Central memory CD4-positive, alpha-beta T cell (primary cell): ENCODE measurements at regions not wholly inside any gene's neighbourhood (a gene's known extent, or its start where the extent isn't known, plus 50 kb on each side); places are given as distances from the start of the nearest gene placed in this dataset.

Experiments used
- DNase-seq: peaks from one replicate; pipeline ENCODE4 v3.0.0; 2022

DNA sequence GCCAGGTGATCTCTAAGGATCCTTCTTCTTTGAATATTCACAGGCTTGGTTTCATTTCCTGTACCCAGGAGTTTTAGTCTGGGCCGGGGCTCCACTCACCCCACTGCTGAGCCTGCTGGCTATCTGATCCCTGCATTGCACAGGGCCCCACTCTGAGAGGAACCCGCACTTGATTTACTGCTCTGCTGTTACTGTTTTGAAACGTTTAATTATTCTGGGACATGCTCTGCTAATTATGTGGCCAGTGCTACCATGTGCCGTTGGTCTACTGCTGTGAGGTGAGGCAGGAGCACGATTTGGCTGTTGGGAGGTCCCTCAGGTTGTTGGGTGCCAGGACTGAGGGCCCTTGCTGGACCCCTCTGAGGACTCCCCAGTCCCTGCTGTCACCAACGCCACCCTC is 108.7 kb upstream of the SIRPA start:
- no peak for DNase-seq

DNA sequence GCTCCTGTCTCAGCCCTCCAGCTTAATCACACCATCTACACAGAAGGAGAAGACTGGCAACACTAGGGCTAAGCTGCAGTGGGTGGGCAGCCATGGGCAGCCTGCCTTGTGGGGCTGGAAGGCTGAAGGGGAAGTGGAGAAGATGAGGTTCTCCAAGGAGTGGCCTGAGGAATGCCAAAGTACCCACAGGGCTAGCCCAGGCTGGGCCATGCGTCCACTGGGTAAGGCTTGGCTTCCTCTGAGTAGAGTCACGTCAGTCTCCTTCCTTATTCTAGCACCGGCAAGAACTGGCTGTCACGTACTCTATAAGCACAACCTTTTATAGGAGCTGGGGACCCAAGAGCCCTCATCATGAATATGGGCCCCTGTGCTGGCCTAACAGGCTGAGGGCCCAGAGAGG is 110.6 kb upstream of the SIRPA start:
- no peak for DNase-seq

DNA sequence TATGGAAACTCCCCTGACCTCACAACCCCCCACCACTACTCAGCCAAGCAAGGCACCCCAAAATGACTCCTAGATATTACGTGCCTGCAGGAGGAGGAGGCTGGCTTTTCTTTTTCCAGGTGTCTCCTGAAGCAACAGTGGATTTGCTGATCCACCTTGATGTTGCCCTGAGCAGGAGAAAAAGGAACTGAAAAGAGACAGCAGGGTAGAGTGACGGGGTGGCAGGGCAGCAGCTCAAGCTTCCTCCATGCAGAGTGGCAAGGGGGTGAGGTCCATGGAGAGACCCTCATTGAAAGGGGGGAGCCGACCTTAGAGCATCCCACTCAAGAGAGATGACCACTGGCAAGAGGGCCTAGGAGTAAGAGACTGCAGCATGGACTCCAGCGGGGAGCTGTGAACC is 112.0 kb upstream of the SIRPA start:
- no peak for DNase-seq

GRCh38 chr20:1782181-1782580 is 113.0 kb upstream of the SIRPA start:
- DNase-seq, result no peak

GRCh38 chr20:1779567-1779966 is 115.6 kb upstream of the SIRPA start:
- DNase-seq, result no peak

DNA sequence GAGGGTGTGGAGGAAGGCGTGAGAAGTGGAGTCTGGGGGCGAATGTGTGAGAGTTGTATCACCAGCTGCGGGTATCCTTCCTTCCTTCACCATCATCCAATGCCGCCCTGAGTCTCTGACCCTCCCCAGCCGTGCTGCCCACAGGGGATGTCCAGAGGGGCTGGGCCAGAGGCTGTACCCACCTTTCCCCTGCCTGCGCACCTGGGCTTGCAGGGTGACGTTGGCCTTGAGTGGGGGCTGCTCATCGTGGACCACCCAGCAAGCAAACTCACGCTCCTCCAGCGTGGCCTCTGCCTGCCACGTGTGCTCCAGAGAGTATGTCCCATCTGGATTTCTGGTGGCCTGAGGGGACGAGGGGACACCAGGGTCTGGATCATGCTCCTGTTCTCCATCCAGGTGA is 116.9 kb upstream of the SIRPA start:
- DNase-seq, result no peak

DNA sequence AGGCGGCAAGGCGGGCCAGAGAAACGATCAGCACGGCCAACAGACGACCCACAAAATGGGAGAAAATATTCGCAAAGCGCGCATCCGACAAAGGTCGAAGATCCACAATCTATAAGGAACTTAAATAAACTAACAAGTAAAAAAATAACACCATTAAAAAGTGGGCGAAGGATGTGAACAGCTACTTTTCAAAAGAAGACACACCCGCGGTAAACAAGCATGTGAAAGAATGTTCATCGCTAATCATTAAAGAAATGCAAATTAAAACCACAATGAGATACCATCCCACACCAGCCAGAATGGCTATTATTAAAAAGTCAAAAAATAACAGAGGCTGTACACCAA is 117.8 kb upstream of the SIRPA start:
- no peak for DNase-seq

- DNase-seq, result peak; percentile 69
Measured at GRCh38 chr20:1776681-1777475, 118.3 kb upstream of the SIRPA start.

DNA sequence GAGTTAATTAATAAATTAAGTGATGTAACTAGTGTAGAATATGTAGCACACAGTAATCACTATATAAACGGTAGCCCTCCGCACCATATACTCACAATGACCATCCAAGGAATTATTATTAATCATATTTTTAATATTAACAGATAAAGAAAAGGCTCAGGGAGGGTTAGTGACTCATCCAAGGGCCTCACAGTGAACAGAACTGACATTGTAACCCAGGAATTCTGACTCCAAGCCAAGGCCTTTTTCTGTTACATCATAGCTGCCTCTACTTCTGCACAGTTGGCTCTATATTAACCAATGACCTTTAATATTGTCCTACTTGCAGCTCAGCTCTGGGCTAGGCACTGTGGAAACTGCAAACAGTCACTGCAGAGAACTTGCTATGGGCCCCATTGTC is 117.5 kb upstream of the SIRPG start:
- no peak for DNase-seq

DNA sequence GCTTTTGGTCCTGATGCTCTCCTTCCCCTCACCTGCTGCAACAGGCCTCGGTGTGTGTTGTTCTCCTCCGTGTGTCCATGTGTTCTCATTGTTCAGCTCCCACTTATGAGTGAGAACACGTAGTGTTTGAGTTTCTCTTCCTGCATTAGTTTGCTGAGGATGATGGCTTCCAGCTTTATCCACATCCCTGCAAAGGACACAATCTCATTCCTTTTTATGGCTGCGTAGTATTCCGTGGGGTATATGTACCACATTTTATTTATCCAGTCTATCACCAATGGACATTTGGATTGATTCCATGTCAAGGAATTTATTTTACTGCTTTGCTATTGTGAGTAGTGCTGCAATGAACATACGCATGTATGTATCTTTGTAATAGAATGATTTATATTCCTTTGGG is 116.9 kb upstream of the SIRPG start:
- DNase-seq, result no peak

GRCh38 chr20:1773816-1774215 is 116.2 kb upstream of the SIRPG start:
- DNase-seq, result no peak

DNA sequence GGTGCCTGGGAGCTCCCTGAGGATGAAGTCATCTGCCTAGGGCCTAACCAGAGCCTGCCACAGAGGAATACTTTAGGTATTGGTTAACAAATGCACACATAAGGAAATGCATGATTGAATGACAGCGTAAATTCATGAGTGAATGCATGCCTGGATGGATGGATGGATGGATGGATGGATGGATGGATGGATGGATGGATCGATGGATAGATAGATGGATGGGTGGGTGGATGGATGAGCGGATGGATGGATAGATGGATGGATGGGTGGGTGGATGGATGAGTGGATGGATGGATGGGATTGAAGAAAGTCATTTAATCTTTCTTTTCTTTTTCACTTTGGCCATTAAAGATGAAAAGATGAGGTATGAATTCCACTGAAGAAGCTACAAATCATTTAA is 111.9 kb upstream of the SIRPG start:
- no peak for DNase-seq

GRCh38 chr20:1766731-1767130 is 109.2 kb upstream of the SIRPG start:
- no peak for DNase-seq

DNA sequence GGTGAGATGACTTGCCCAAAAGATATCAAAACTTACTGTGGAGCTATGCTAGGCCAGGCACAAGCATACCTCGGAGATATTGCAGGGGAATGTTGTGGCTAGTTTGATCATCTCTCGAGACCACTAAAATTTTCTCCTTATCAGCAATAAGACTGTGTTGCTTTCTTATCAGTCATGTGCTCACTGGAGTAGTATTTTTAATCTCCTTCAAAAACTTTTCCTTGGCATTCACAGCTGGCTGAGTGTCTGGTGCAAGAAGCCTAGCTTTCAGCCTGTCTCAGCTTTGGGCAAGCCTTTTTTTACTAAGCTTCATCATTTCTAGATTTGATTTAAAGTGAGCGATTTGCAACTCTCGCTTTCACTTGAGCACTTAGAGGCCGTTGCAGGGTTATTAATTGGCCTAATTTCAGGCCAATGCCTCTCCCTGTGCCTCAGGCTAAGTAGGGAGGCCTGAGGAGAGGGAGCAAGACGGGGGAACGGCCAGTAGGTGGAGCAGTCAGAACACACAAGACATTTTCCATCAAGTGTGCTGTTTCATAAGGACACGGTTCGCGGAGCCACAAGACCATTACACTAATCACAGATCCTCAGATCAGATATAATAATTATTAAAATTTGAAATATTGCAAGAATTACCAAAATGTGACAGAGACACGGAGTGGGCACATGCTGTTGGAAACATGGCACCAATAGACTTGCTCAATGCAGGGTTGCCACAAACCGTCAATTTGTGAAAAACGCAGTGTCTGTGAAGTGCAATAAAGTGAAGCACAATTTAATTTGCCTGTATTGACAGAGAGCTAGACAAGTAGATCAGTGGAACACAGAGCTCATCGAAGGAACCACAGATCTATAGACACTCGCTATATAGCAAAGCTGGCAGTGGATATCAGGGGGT is 106.8 kb upstream of the SIRPG start:
- DNase-seq, result peak; percentile 34

GRCh38 chr20:1761598-1761997 is 104.0 kb upstream of the SIRPG start:
- DNase-seq, result no peak

DNA sequence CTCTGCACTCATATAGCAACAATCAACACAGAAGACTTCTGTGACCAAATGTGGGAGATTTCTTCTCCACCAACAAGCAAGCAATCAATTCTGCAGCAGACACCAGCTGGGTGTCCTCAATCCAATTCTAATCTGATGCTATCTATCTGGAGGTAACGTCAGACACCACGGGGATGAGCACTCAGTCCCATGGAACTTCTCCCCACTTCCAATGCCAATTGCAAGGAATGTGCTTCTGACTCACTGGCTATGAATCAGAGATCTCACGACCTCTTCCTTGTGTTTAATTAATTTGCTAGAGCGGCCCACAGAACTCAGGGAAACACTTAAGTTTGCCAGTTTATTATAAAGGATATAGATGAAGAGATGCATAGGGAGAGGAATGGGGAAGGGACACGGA is 103.5 kb upstream of the SIRPG start:
- no peak for DNase-seq

GRCh38 chr20:1758765-1759164 is 101.2 kb upstream of the SIRPG start:
- no peak for DNase-seq

DNA sequence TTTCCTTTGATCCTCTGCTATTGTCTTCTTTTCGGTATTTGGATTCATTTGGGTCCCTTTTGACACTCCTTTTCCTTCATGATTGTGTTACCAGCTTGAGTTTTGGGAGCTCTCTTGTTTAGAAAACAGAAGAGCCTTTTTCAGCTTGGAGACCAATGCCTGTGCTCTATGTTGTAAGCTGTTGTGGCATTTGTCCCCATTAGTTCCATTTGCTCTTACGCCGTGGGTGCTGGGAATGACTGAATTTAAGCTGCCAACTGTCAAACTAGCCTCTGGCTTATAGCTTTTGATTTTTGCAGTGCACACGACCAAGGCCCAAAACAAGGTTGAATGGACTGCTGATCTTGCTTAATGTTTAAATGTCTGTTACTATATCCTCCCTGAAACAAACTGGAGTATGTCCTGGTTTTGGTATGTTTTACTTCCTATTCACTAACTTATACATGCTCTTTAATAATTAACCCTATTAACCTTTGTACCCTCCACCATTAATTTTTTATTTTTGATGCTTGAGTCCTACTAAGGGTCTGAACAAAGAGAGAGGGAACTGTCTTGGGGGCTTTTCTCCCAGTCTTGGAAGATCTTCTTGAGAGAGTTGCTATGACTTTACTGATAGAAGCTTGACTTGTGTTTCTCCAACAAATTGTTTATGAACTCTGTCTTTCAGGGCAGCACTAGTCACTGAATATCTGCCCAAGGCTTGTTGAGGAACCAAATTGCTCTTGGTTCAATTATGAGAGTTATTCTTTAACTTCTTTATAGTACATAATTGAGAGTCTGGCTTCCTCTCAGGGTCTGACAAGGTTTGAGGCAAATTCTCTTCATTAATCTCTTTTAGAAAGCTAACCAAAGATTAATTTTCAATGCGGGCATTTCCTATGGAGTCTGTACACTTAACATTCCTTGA is 100.3 kb upstream of the SIRPG start:
- no peak for DNase-seq

- no peak for DNase-seq
Measured at GRCh38 chr20:1757072-1757471, 99.5 kb upstream of the SIRPG start.

DNA sequence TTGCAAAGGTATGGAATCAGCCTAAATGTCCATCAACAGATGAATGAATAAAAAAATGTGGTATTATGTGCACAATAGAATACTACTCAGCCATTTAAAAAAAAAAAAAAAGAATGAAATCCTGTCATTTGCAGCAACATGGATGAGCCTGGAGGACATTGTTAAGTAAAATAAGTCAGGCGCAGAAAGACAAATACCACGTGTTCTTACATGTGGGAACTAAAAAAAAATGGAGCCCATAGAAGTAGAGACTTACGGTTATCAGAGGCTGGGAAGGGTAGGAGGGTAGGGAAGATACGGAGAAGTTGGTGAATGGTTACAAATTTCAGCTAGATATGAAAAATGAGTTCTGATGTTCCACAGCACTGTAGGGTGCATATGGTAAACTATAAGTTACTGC is 97.2 kb upstream of the SIRPG start:
- DNase-seq, result no peak

GRCh38 chr20:1754306-1754705 is 96.7 kb upstream of the SIRPG start:
- DNase-seq, result no peak

GRCh38 chr20:1752045-1752444 is 94.5 kb upstream of the SIRPG start:
- DNase-seq, result no peak

DNA sequence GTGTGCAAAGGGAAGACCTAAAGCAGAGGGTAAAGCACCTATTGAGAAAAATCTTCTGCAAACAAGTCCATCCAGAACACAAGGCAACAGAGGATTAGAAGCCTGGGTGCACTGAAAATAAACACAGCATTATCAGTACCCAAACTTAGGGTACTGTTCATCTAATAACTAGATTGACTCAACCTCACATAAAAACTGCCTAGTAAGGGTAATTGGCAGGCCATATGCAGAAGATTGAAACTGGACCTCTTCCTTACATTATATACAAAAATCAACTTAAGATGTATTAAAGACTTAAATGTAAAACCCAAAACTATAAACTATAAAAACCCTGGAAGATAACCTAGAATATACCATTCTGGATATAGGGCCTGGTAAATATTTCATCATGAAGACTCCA is 91.2 kb upstream of the SIRPG start:
- DNase-seq, result no peak
